GM23248 (cell line): ENCODE measurements at regions not wholly inside any gene's neighbourhood (a gene's known extent, or its start where the extent isn't known, plus 50 kb on each side); places are given as distances from the start of the nearest gene placed in this dataset.

Source experiments
- DNase-seq: peaks from one replicate; pipeline ENCODE4 v3.0.0-alpha.2; 2015
- H2AFZ ChIP-seq: fragments of 200-600 bp; sonication (generic); 2 replicates; pipeline ENCODE4 v1.6.1; 2016; ENCODE audit warnings: antibody characterized with exemption
- H3F3A ChIP-seq: fragments of 200-600 bp; sonication (generic); 2 replicates; pipeline ENCODE4 v1.6.1; 2016; ENCODE audit warnings: mild to moderate bottlenecking, antibody characterized with exemption, mixed run types; ENCODE audit not compliant: insufficient read depth
- H3K27ac ChIP-seq: fragments of 200-600 bp; sonication (generic); 2 replicates; pipeline ENCODE4 v1.5.1; 2016; ENCODE audit warnings: mild to moderate bottlenecking
- H3K27me3 ChIP-seq: fragments of 200-600 bp; sonication (generic); replicated peaks from 2 replicates; pipeline ENCODE4 v1.6.1; 2016; ENCODE audit warnings: mild to moderate bottlenecking; ENCODE audit not compliant: insufficient read depth
- H3K36me3 ChIP-seq: fragments of 200-600 bp; sonication (generic); 2 replicates; pipeline ENCODE4 v1.6.1; 2016; ENCODE audit warnings: low read depth, mild to moderate bottlenecking
- H3K4me1 ChIP-seq: fragments of 200-600 bp; sonication (generic); 2 replicates; pipeline ENCODE4 v1.6.1; 2016; ENCODE audit warnings: mild to moderate bottlenecking; ENCODE audit not compliant: insufficient read depth
- H3K4me2 ChIP-seq: fragments of 200-600 bp; sonication (generic); one replicate; pipeline ENCODE4 v1.6.1; 2016; ENCODE audit warnings: mild to moderate bottlenecking; ENCODE audit not compliant: unreplicated experiment
- H3K4me3 ChIP-seq: fragments of 200-600 bp; sonication (generic); 2 replicates; pipeline ENCODE4 v1.5.1; 2016; ENCODE audit warnings: mild to moderate bottlenecking
- H3K79me2 ChIP-seq: fragments of 200-600 bp; sonication (generic); 2 replicates; pipeline ENCODE4 v1.6.1; 2016; ENCODE audit warnings: mild to moderate bottlenecking; ENCODE audit not compliant: insufficient read depth
- H3K9ac ChIP-seq: fragments of 200-600 bp; sonication (generic); 2 replicates; pipeline ENCODE4 v1.6.1; 2016; ENCODE audit warnings: mild to moderate bottlenecking
- H3K9me2 ChIP-seq: fragments of 200-600 bp; sonication (generic); 2 replicates; pipeline ENCODE4 v1.6.1; 2016; ENCODE audit warnings: mixed run types, mild to moderate bottlenecking, moderate library complexity; ENCODE audit not compliant: insufficient read depth
- H3K9me3 ChIP-seq: fragments of 200-600 bp; sonication (generic); one replicate; pipeline ENCODE4 v1.6.1; 2017; ENCODE audit warnings: low read depth
- H4K20me1 ChIP-seq: fragments of 200-600 bp; sonication (generic); 2 replicates; pipeline ENCODE4 v1.6.0; 2016; ENCODE audit not compliant: insufficient read depth
- EZH2 ChIP-seq: fragments of 200-600 bp; sonication (generic); IDR thresholded peaks from 2 replicates; pipeline ENCODE4 v1.6.1; 2018; ENCODE audit warnings: antibody characterized with exemption, mild to moderate bottlenecking; ENCODE audit not compliant: insufficient read depth, poor library complexity, severe bottlenecking
- EZH2phosphoT487 ChIP-seq: fragments of 200-600 bp; sonication (generic); IDR thresholded peaks from 2 replicates; pipeline ENCODE4 v1.6.1; 2018; ENCODE audit warnings: antibody characterized with exemption, moderate library complexity, mild to moderate bottlenecking, low read depth; ENCODE audit not compliant: insufficient read depth
- WGBS, 2 experiments: methylation state at CpG; one replicate each; pipeline ENCODE4 v1.1.6; 2015 to 2017; ENCODE audit warnings: low lambda C conversion rate in 2 of 2, low coverage in 1 of 2; ENCODE audit errors: missing lambda C conversion rate in 2 of 2; 5-methylcytosine and 5-hydroxymethylcytosine counted together
- in situ Hi-C: fragments of 300-500 bp; cut with MboI; formaldehyde crosslinking; loops from 2 replicates; pipeline ENCODE4 v1.15.0; 2020

DNA sequence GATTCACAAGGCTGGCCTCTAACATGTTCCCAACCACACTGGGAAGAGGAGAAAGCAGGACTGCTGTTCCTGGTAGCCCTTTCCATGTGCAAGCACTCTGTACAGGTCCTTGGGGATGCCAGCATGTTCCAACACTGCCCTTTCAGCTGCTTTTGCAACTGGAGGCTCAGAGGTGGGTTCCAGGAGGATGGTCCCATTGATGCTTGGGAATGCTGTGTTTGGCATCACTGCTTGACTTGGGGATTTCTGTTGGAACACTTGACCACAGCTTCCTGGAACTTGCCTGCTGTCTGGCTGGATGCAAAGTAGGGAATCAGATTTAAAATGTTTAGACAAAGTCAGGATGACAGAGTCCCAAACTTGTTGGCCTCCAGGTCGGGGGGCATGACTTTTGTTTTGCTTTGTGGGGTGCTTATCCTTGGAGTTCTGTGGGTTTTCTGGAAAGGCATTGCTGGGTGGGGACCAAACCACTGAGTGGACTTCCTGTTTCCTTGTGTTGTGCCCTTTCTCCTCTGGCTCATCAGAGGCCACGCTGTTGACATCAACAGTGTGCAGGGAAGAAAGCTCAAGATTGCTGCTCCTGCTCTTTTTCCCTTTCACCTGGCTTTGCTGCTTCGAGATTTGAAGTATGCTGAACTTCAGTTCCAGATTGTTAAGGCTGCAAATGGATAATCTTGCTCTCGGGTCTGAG lies 148.5 kb upstream of the RPS23 start:
- in situ Hi-C loops = no loop called here
- Histone ChIP-seq H3K9ac (no peak overlapping the region), H3K4me3 (no peak overlapping the region), H3K27ac (no peak overlapping the region), H3K9me3 (no peaks in the 10 kb centered on the region), H3K4me2 (no peak overlapping the region), H3F3A (peaks cover 3% of the 10 kb centered on the region; the same call in 1 of the 2 replicates), H3K9me2 (no peaks in the 10 kb centered on the region), H3K79me2 (no peaks in the 10 kb centered on the region), H4K20me1 (no peaks in the 10 kb centered on the region), H2AFZ (no peak overlapping the region), H3K4me1 (peaks cover 11% of the 10 kb centered on the region), H3K27me3 (no peaks in the 10 kb centered on the region), H3K36me3 (no peaks in the 10 kb centered on the region)
- TF ChIP-seq EZH2phosphoT487 (no peak), EZH2 (no peak)
- no peak for DNase-seq
- WGBS, 2 experiments = 65 to 75% methylated on average over 4 of the region's 4 CpGs

GRCh38 chr5:82425591-82425990 lies 147.4 kb upstream of the RPS23 start:
- H4K20me1 ChIP-seq = no peaks in the 10 kb centered on the region

DNA sequence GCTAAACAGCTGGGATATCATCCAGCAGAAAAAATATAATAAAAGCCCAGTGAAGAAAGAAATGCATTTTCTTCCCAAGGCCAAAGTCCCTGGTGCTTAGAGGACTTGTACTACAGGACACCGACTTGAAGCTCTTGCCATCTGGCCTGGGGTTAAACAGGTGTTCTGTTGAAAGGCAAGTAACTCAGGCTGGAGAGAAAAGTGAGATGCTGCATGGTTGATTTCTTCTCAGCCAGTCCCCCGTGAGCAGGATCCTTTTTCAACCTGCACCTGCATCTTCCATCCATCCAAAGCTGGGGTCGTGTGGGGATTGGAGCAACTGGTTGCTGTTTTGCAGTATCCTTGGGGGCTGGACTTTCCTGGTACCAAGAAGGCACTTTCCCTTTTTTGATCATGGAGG lies 146.1 kb upstream of the RPS23 start:
- WGBS, 2 experiments = 27 to 36% methylated on average over 3 of the region's 3 CpGs

More at GRCh38 chr5:82425591-82425990, 147.4 kb upstream of the RPS23 start:
- H3K9me3 ChIP-seq = no peaks in the 10 kb centered on the region
- H3F3A ChIP-seq = peaks cover 7% of the 10 kb centered on the region; the same call in 1 of the 2 replicates
- no peaks in the 10 kb centered on the region for H3K79me2 ChIP-seq
- TF ChIP-seq EZH2 = no peak
- TF ChIP-seq EZH2phosphoT487 = no peak
- 31 to 46% methylated on average over 3 of the region's 3 CpGs for WGBS, 2 experiments
- H3K9ac ChIP-seq = no peak overlapping the region
- no peaks in the 10 kb centered on the region for H3K27me3 ChIP-seq
- no peak overlapping the region for H3K27ac ChIP-seq
- H3K36me3 ChIP-seq = no peaks in the 10 kb centered on the region
- H3K4me3 ChIP-seq = no peak overlapping the region
- no peak for DNase-seq
- H3K4me2 ChIP-seq = no peak overlapping the region
- H3K9me2 ChIP-seq = no peaks in the 10 kb centered on the region
- in situ Hi-C loops = no loop called here
- H3K4me1 ChIP-seq = peaks cover 21% of the 10 kb centered on the region
- H2AFZ ChIP-seq = no peak overlapping the region

DNA sequence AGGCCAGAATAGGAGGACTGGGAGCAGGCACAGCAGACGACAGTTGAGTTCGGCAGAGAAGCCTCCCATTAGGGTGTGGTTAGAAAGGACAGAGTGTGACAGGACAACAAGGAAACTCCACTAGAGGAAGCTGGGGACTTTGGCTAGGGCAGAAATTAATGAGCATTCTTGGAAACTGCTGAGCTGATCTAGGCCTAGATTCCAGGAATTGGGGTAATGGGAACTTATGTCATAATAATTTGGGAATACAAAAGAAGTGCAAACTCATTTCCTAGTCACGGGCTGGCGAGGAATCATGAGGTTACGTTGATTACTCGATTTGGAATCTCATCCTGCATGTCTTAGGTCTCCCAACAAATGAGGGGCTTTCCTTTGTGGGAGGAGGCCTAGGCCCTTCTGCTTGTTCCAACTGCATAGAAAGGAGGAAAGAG lies 144.6 kb upstream of the RPS23 start:
- Histone ChIP-seq H3K9ac (no peak overlapping the region), H3K4me2 (no peak overlapping the region), H3K27ac (no peak overlapping the region), H3F3A (peaks cover 17% of the 10 kb centered on the region; the same call in 1 of the 2 replicates), H4K20me1 (no peaks in the 10 kb centered on the region), H3K9me2 (no peaks in the 10 kb centered on the region), H3K79me2 (no peaks in the 10 kb centered on the region), H3K27me3 (no peaks in the 10 kb centered on the region), H3K4me3 (no peak overlapping the region), H3K36me3 (no peaks in the 10 kb centered on the region), H3K4me1 (peaks cover 35% of the 10 kb centered on the region), H2AFZ (peak overlapping the region; percentile 42; the same call in 1 of the 2 replicates), H3K9me3 (no peaks in the 10 kb centered on the region)
- in situ Hi-C loops = no loop called here
- TF ChIP-seq EZH2 (no peak), EZH2phosphoT487 (no peak)
- WGBS, 2 experiments = 31% methylated on average over 6 of the region's 6 CpGs
- peak; percentile 44 for DNase-seq

More for the DNA sequence above, 146.1 kb upstream of the RPS23 start:
- no peaks in the 10 kb centered on the region for H3K36me3 ChIP-seq
- H2AFZ ChIP-seq = no peak overlapping the region
- no peaks in the 10 kb centered on the region for H3K9me3 ChIP-seq
- H3K4me3 ChIP-seq = no peak overlapping the region
- H3F3A ChIP-seq = peaks cover 7% of the 10 kb centered on the region; the same call in 1 of the 2 replicates
- peaks cover 22% of the 10 kb centered on the region for H3K4me1 ChIP-seq
- H3K27ac ChIP-seq = no peak overlapping the region
- H3K9ac ChIP-seq = no peak overlapping the region
- H3K4me2 ChIP-seq = no peak overlapping the region
- no peak for DNase-seq
- in situ Hi-C loops = no loop called here
- TF ChIP-seq EZH2phosphoT487 = no peak
- no peak for TF ChIP-seq EZH2
- no peaks in the 10 kb centered on the region for H3K79me2 ChIP-seq
- H3K9me2 ChIP-seq = no peaks in the 10 kb centered on the region
- H4K20me1 ChIP-seq = no peaks in the 10 kb centered on the region
- H3K27me3 ChIP-seq = no peaks in the 10 kb centered on the region
